ENCODE measurements at regions not wholly inside any gene's neighbourhood (a gene's known extent, or its start where the extent isn't known, plus 50 kb on each side); places are given as distances from the start of the nearest gene placed in this dataset.

- DNase-seq (ENCODE audit: low read depth, low spot score): peak; percentile 20
These were observed 172.7 kb upstream of the NLGN4Y start for GRCh38 chrY:14351590-14351989.

GRCh38 chrY:14356154-14356553 is 168.2 kb upstream of the NLGN4Y start:
- DNase-seq (ENCODE audit: low read depth, low spot score): no peak

DNA sequence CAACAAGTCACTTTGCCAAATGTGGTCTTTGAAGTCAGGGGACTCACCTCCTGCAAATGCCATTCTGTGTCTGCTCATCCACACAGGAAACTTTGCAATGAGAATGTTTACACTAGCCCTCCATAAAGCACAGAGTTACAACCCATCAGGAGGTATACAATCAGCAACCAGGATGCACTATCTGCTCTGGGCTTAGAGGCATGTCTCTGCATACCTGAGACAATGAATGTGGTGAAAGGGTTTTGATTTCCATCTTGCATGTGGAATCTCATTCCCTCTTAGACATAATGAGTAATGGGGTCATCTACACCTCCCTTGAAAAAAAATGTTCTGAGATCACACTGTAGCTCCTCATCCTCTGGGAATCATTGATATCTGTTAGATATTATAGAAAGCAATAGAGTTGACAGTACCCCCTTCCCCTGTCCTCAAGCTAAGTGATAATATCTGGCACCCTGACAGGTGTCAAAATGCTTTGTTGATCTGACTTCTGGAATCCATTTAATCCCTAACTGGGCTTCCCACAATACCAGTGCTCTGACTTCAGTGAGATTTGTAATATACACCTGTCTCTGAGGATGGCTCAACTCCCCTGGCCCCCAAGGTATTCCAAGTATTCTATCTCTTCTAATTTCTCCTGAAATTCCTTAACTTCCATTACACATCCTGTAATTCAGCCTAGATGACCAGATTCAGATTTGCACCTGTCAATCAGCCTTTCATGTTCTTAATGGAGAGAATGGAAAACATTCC is 163.4 kb upstream of the NLGN4Y start:
- DNase-seq (ENCODE audit: low read depth, low spot score): no peak

DNA sequence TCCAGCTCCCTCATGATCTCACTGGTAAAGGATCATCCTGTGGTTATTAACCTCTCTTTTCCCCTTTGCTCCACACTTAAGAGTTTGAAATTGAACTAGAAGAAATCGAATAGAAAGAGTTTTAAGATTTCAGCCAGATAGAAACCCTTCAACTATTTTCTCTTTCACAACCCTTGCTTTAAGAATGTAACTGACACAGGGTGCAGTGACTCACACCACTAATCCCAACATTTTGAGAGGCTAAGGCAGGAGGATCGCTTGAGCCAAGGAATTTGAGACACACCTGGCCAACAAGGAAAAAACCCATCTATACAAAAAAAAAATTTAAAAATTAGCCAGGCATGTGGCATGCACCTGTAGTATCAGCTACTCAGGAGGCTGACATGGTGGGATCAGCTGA is 150.7 kb upstream of the NLGN4Y start:
- no peak for DNase-seq (ENCODE audit: low read depth, low spot score)

DNA sequence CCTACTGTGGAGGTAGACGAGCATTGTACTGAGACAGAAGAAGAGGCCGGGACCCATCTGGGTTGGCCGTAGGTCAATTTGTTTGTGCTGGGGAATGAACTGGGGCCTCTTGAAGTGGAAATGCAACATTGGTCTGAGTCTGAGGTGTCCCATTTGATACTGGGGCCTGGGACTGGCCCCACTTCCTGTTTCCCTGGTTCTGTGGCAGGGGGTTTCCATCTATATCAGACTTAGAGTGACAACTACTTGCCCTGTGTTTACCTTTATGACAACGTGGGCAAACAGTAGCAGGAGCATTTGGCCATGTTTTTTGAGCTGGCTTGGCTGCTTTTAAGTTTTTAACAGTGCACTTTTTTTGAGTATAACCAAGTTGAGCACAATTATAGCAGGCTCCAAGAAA is 146.1 kb upstream of the NLGN4Y start:
- no peak for DNase-seq (ENCODE audit: low read depth, low spot score)

GRCh38 chrY:14410549-14411030 is 113.7 kb upstream of the NLGN4Y start:
- DNase-seq (ENCODE audit: low read depth, low spot score): peak; percentile 42

DNA sequence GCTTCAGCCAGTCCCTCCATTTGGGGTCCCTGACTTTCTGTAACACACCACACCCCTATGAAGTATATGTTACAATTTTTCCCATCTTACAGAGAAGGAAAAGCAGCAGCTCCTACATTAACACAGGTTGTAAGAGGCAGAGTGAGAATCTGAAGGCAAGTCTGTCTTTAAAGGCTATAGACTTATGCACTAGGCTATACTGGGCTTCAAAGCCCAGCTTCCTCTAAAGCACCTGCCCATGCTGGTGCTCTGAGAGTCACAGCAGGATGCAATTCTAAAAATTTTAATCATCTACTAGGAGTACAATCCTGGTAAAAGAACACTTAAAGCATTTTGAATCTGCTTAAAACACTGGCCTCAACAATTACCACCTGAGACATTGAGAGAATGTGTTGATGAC is 113.0 kb upstream of the NLGN4Y start:
- no peak for DNase-seq (ENCODE audit: low read depth, low spot score)

- no peak for DNase-seq (ENCODE audit: low read depth, low spot score)
These were observed 87.8 kb upstream of the NLGN4Y start for GRCh38 chrY:14436546-14436945.

GRCh38 chrY:14437626-14438025 is 86.7 kb upstream of the NLGN4Y start:
- peak; percentile 3 for DNase-seq (ENCODE audit: low read depth, low spot score)

DNA sequence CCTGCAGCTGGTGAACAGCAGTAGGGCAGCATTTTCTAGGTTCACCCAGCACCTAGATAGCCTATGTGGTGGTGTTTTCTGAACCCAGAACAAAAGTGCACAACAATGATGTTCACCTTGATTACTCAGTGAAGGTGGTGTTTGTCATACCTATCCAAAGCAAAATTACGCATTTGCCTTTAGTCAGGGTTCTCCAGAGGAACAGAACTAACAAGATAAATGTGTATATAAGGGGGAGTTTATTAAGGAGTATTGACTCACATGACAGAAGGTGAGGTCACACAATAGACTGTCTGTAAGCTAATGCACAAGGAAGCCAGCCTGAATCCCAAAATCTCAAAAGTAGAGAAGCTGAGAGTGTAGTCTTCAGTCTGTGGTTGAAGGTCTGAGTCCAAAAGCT is 85.9 kb upstream of the NLGN4Y start:
- no peak for DNase-seq (ENCODE audit: low read depth, low spot score)

GRCh38 chrY:14444550-14444949 is 79.8 kb upstream of the NLGN4Y start:
- no peak for DNase-seq (ENCODE audit: low read depth, low spot score)

- no peak for DNase-seq (ENCODE audit: low read depth, low spot score)
These were observed 56.1 kb upstream of the NLGN4Y start for GRCh38 chrY:14468151-14468683.

DNA sequence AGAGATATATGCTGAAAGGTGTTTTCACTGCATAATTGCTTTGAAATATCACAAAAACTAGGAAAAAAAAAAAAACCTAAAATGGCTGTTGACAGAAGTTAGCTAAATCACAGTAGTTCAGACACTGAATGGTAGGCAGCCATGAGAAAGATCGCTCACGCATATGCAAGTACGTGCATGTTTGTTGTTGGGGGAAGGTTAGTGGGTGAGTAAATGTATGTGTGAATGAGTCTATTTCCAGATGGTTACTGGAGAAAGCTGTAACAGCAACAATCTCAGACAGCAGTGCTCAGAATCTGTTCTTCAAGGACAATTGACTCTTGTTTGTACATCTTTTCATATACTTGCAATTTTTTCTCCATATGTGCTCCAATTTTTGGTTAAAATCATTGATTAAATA is 51.9 kb upstream of the NLGN4Y start:
- no peak for DNase-seq (ENCODE audit: low read depth, low spot score)

DNA sequence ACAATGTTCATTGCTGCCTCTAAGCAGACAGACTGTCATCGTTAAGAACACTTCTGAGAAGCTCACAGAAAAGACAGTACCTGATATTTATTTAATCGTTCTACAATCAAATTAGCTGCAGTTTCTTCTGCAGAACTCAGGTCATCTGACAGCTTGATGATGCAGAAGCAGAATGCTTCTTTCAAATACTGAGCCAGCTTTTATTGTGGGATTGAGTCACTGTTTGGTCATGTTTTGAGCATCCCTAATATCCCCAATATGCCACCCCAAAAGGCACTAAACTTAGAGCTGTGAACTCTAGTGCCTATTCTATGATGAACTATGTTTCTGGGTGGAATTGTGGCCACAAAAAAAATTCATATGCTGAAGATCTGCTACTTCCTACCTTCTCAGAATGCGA is 51.0 kb upstream of the NLGN4Y start:
- DNase-seq (ENCODE audit: low read depth, low spot score): no peak

Measured in iPS DF 19.7 (cell line).